ENCODE measurements at regions not wholly inside any gene's neighbourhood (a gene's known extent, or its start where the extent isn't known, plus 50 kb on each side); places are given as distances from the start of the nearest gene placed in this dataset.

GRCh38 chr5:133751846-133752245 is 139.5 kb upstream of the FSTL4 start:
- Histone ChIP-seq H3K36me3 (ENCODE audit: insufficient read depth, low read length) (no peaks in the 10 kb centered on the region), H3K27ac (ENCODE audit: low read length) (no peak overlapping the region), H2AFZ (ENCODE audit: low read depth, low read length) (no peak overlapping the region), H3K9me3 (ENCODE audit: low read length) (no peaks in the 10 kb centered on the region), H3K9me2 (ENCODE audit: insufficient read depth, low read length) (no peaks in the 10 kb centered on the region), H4K20me1 (ENCODE audit: insufficient read depth) (no peaks in the 10 kb centered on the region), H3K9ac (ENCODE audit: low read length) (no peak overlapping the region), H3F3A (ENCODE audit: insufficient read depth, low read length, poor library complexity, severe bottlenecking) (no peaks in the 10 kb centered on the region), H3K79me2 (replicated peaks; ENCODE audit: insufficient read depth, low read length) (no peaks in the 10 kb centered on the region), H3K27me3 (ENCODE audit: insufficient read depth, low read depth, low read length) (no peaks in the 10 kb centered on the region), H3K4me2 (ENCODE audit: low read length) (no peak overlapping the region), H3K4me3 (ENCODE audit: low read length) (no peak overlapping the region)
- TF ChIP-seq SMC3 (conservative IDR thresholded peaks at IDR 0.05; ENCODE audit: poor library complexity): no peak
- TF ChIP-seq CTCF (IDR thresholded peaks at IDR 0.05; ENCODE audit: poor library complexity, severe bottlenecking): no peak
- no peak for TF ChIP-seq EZH2 (IDR thresholded peaks at IDR 0.05; ENCODE audit: borderline replicate concordance, insufficient read depth, low read length, poor library complexity, severe bottlenecking)
- TF ChIP-seq TAF1 (IDR thresholded peaks at IDR 0.05; ENCODE audit: low read depth): no peak
- no peak for TF ChIP-seq RAD21 (conservative IDR thresholded peaks at IDR 0.05)
- TF ChIP-seq POLR2AphosphoS5 (IDR thresholded peaks at IDR 0.05): no peak
- no peak for TF ChIP-seq MXI1 (conservative IDR thresholded peaks at IDR 0.05; ENCODE audit: poor library complexity, severe bottlenecking)
- TF ChIP-seq REST (IDR thresholded peaks at IDR 0.05; ENCODE audit: borderline replicate concordance): no peak
- no peak for TF ChIP-seq EP300 (conservative IDR thresholded peaks at IDR 0.05; ENCODE audit: poor library complexity, severe bottlenecking)

GRCh38 chr5:133751421-133751820 is 139.1 kb upstream of the FSTL4 start:
- Histone ChIP-seq H3K27ac (ENCODE audit: low read length) (no peak overlapping the region), H3K27me3 (ENCODE audit: insufficient read depth, low read depth, low read length) (no peaks in the 10 kb centered on the region), H4K20me1 (ENCODE audit: insufficient read depth) (no peaks in the 10 kb centered on the region), H3K9me2 (ENCODE audit: insufficient read depth, low read length) (no peaks in the 10 kb centered on the region), H3K79me2 (replicated peaks; ENCODE audit: insufficient read depth, low read length) (no peaks in the 10 kb centered on the region), H2AFZ (ENCODE audit: low read depth, low read length) (no peak overlapping the region), H3F3A (ENCODE audit: insufficient read depth, low read length, poor library complexity, severe bottlenecking) (no peaks in the 10 kb centered on the region), H3K4me2 (ENCODE audit: low read length) (no peak overlapping the region), H3K9ac (ENCODE audit: low read length) (no peak overlapping the region), H3K4me3 (ENCODE audit: low read length) (no peak overlapping the region), H3K36me3 (ENCODE audit: insufficient read depth, low read length) (no peaks in the 10 kb centered on the region), H3K9me3 (ENCODE audit: low read length) (no peaks in the 10 kb centered on the region)
- TF ChIP-seq TAF1 (IDR thresholded peaks at IDR 0.05; ENCODE audit: low read depth): no peak
- TF ChIP-seq CTCF (IDR thresholded peaks at IDR 0.05; ENCODE audit: poor library complexity, severe bottlenecking): no peak
- no peak for TF ChIP-seq SMC3 (conservative IDR thresholded peaks at IDR 0.05; ENCODE audit: poor library complexity)
- no peak for TF ChIP-seq POLR2AphosphoS5 (IDR thresholded peaks at IDR 0.05)
- TF ChIP-seq MXI1 (conservative IDR thresholded peaks at IDR 0.05; ENCODE audit: poor library complexity, severe bottlenecking): no peak
- no peak for TF ChIP-seq REST (IDR thresholded peaks at IDR 0.05; ENCODE audit: borderline replicate concordance)
- no peak for TF ChIP-seq RAD21 (conservative IDR thresholded peaks at IDR 0.05)
- no peak for TF ChIP-seq EZH2 (IDR thresholded peaks at IDR 0.05; ENCODE audit: borderline replicate concordance, insufficient read depth, low read length, poor library complexity, severe bottlenecking)
- TF ChIP-seq EP300 (conservative IDR thresholded peaks at IDR 0.05; ENCODE audit: poor library complexity, severe bottlenecking): no peak

All from neural cell (in vitro differentiated cells).